Left lung (tissue), 4 donors: ENCODE measurements at regions not wholly inside any gene's neighbourhood (a gene's known extent, or its start where the extent isn't known, plus 50 kb on each side); places are given as distances from the start of the nearest gene placed in this dataset.

Source experiments
- ATAC-seq: fragments of 200-7000 bp; cut with Tn5 transposase; one replicate; pipeline ENCODE4 v1.9.1; 2020; ENCODE audit warnings: moderate library complexity
- DNase-seq, 4 donors: peaks; one replicate each; pipeline ENCODE4 v3.0.0-alpha.2; 2013 to 2020
- H3K27ac ChIP-seq, 2 donors: fragments of 200-600 bp; sonication (generic) in 1 of 2; one replicate each; pipeline versions ENCODE4 v1.5.0 to v1.8.0; 2020 to 2021
- H3K27me3 ChIP-seq, 2 donors: fragments of 200-600 bp; sonication (generic) in 1 of 2; one replicate each; pipeline versions ENCODE4 v1.5.0 to v1.8.0; 2020 to 2021
- H3K36me3 ChIP-seq, 2 donors: fragments of 200-600 bp; sonication (generic) in 1 of 2; one replicate each; pipeline versions ENCODE4 v1.5.0 to v1.8.0; 2020 to 2021
- H3K4me1 ChIP-seq, 2 donors: fragments of 200-600 bp; one replicate each; pipeline ENCODE4 v1.8.0; 2021
- H3K4me3 ChIP-seq, 2 donors: fragments of 200-600 bp; sonication (generic) in 1 of 2; one replicate each; pipeline versions ENCODE4 v1.5.0 to v1.8.0; 2020 to 2021; ENCODE audit warnings: mild to moderate bottlenecking in 1 of 2
- H3K9me3 ChIP-seq, 2 donors: fragments of 200-600 bp; sonication (generic) in 1 of 2; one replicate each; pipeline versions ENCODE4 v1.5.0 to v1.8.0; 2020 to 2021
- CTCF ChIP-seq, 2 donors: fragments of 200-600 bp; sonication (generic) in 1 of 2; IDR thresholded peaks; one replicate each; pipeline versions ENCODE4 v1.5.0 to v1.8.0; 2021; ENCODE audit warnings: antibody characterized with exemption in 2 of 2
- intact Hi-C, 2 donors: fragments of 100-400 bp; cut with DNase I; formaldehyde crosslinking; loops; one replicate each; pipeline versions ENCODE4 v1.11.2 to v1.14.2; 2022
- donor health status: DM: no; HTN: yes; CAD: no.
- donor health status: DM: no; HTN: no; CAD: no.

DNA sequence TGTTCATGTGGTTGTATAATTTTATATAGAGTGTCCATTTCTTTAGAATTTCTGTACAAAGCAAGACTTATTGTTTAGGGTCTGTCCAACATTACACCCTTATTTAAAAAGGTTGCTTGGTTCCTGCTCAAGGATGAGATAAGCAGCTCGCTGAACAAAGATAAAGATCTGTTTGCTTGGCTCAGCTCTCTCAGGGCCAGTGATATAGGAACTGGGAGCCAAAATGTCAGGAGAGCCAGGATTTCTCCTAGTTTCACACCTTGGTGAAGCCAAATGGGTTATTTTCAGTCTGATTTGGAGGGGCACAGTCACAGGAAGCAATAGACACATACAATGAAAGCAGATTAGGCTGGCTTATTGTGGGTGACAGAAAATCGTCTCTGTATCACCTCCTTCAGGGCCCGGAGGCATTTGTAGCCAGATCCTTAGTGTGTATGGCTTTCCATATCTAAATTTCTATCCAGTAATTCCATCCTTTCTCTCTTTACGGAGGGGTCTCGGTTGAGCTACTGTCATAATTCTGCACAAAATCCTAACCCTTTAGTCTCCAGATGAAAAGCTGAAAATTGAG, 396.4 kb downstream of the TMEM232 start:
- intact Hi-C loops: no loop called here
- TF ChIP-seq CTCF (IDR thresholded peaks at IDR 0.05): no peak
- no peak overlapping the region for H3K27ac ChIP-seq
- H3K9me3 ChIP-seq: no peaks in the 10 kb centered on the region
- no peak for DNase-seq
- H3K4me3 ChIP-seq: no peak overlapping the region
- no peak for ATAC-seq
- H3K36me3 ChIP-seq: no peaks in the 10 kb centered on the region
- no peaks in the 10 kb centered on the region for H3K4me1 ChIP-seq
- no peaks in the 10 kb centered on the region for H3K27me3 ChIP-seq

DNA sequence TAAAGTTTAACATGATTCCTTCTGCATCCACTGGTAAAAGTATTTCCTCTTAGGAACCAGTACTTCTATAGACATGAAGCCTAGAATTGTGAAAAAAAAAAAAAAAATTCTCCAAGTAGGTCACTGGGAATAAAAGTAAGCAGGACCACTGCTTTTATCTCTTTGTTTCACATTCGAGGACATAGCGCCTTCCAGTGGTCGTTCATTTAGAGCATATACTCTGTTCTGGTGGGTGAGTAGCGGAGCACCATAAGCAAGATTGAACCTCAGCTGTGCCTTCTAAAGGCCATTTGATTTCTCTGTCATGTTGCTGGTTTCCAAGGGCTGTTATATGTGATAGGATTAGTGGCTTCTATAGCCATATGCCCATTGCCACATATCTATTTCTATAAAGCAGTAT, 393.1 kb downstream of the TMEM232 start:
- intact Hi-C loops: no loop called here
- H3K9me3 ChIP-seq: no peaks in the 10 kb centered on the region
- no peaks in the 10 kb centered on the region for H3K4me1 ChIP-seq
- ATAC-seq (no peak), DNase-seq (peak in 1 of 4 donors; percentile 7)
- no peak overlapping the region for H3K4me3 ChIP-seq
- H3K36me3 ChIP-seq: no peaks in the 10 kb centered on the region
- no peak for TF ChIP-seq CTCF (IDR thresholded peaks at IDR 0.05)
- no peak overlapping the region for H3K27ac ChIP-seq
- no peaks in the 10 kb centered on the region for H3K27me3 ChIP-seq

DNA sequence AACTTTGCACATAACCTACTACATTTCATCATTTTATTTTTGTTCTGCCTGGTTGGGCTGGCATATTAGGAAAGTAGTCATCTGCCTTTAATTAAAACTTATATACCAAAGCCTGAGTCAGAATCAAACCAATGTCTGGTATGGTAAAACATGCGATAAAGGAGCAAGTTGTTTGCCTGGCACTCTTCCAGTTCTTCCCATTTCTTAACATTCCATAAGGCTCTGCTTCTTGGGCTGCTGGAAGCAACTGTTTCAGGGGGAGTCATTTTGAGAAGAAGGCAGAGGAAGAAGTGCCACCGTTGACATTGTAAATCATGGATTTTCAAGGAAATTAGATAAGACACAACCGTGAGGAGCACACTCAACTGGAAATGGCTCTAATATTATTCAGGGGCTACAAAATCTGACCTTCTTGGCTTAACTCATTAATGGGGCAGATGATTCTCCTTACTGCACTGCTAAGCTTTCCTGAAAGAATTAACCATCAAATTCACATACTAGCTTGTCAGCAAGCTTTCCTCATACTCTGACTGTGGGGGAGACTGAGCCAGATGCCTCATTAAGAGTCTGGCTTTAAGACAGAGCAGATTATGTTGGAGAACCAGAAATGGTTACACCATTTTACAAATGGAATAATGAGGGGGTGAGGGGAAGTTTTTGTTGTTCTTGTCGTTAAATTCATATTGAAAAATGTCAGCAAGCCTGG, 391.0 kb downstream of the TMEM232 start:
- Histone ChIP-seq H3K27ac (no peak overlapping the region), H3K9me3 (no peaks in the 10 kb centered on the region), H3K4me3 (no peak overlapping the region), H3K36me3 (no peaks in the 10 kb centered on the region), H3K4me1 (no peaks in the 10 kb centered on the region), H3K27me3 (no peaks in the 10 kb centered on the region)
- intact Hi-C loops: no loop called here
- TF ChIP-seq CTCF (IDR thresholded peaks at IDR 0.05): no peak
- DNase-seq: no peak
- ATAC-seq: no peak

GRCh38 chr5:110338341-110339083, 388.0 kb downstream of the TMEM232 start:
- ATAC-seq (no peak), DNase-seq (no peak)
- no peaks in the 10 kb centered on the region for H3K27me3 ChIP-seq
- no peaks in the 10 kb centered on the region for H3K36me3 ChIP-seq
- intact Hi-C loops: no loop called here
- H3K27ac ChIP-seq: no peak overlapping the region
- no peak overlapping the region for H3K4me3 ChIP-seq
- TF ChIP-seq CTCF (IDR thresholded peaks at IDR 0.05): no peak
- H3K9me3 ChIP-seq: no peaks in the 10 kb centered on the region
- H3K4me1 ChIP-seq: no peaks in the 10 kb centered on the region

GRCh38 chr5:110339399-110339798, 387.1 kb downstream of the TMEM232 start:
- DNase-seq: no peak
- H3K9me3 ChIP-seq: no peaks in the 10 kb centered on the region
- H3K27me3 ChIP-seq: no peaks in the 10 kb centered on the region
- no peak overlapping the region for H3K4me3 ChIP-seq
- H3K36me3 ChIP-seq: no peaks in the 10 kb centered on the region
- no peak for ATAC-seq
- intact Hi-C loops: no loop called here
- no peak overlapping the region for H3K27ac ChIP-seq
- H3K4me1 ChIP-seq: no peaks in the 10 kb centered on the region
- no peak for TF ChIP-seq CTCF (IDR thresholded peaks at IDR 0.05)
